ENCODE measurements at regions not wholly inside any gene's neighbourhood (a gene's known extent, or its start where the extent isn't known, plus 50 kb on each side); places are given as distances from the start of the nearest gene placed in this dataset.

DNA sequence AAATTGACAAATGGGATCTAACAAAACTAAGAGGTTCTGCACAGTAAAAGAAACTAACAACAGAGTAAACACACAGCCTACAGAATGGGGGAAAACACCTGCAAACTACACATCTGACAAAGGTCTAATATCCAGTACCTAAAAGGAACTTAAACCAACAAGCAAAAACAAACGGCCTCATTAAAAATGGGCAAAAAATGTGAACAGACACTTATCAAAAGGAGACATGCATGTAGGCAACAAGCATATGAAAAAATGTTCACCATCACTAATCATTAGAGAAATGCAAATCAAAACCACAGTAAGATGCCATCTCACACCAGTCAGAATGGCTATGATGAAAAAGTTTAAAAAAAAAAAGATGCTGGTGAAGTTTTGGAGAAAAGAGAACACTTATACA lies 197.4 kb downstream of the KBTBD2 start:
- TF ChIP-seq TAF1 (IDR thresholded peaks at IDR 0.05; ENCODE audit: borderline replicate concordance, low read depth, low read length) (no peak), POLR2A (IDR thresholded peaks at IDR 0.05; ENCODE audit: low read depth, low read length) (no peak), POLR2AphosphoS5 (IDR thresholded peaks at IDR 0.05; ENCODE audit: low read depth, low read length) (no peak)
